ACC112 (cell line): ENCODE measurements at regions not wholly inside any gene's neighbourhood (a gene's known extent, or its start where the extent isn't known, plus 50 kb on each side); places are given as distances from the start of the nearest gene placed in this dataset.
"Not testable (repeated sequence)": the region's sequence is repeated elsewhere in the genome, so short reads cannot be mapped to it uniquely, and the experiment has no call there.

Experiments
- H2AFZ ChIP-seq: fragments of 200-600 bp; sonication (generic); one replicate; pipeline ENCODE4 v1.6.0; 2017; ENCODE audit warnings: antibody characterized with exemption, low read length; ENCODE audit not compliant: unreplicated experiment
- H3K27ac ChIP-seq: fragments of 200-600 bp; sonication (generic); 2 replicates; pipeline ENCODE4 v1.5.1; 2014; ENCODE audit warnings: low read depth, mild to moderate bottlenecking, antibody characterized with exemption, low read length, moderate library complexity
- H3K27me3 ChIP-seq: fragments of 200-600 bp; sonication (generic); 2 replicates; pipeline ENCODE4 v1.6.1; 2014; ENCODE audit warnings: mild to moderate bottlenecking, antibody characterized with exemption, low read length, moderate library complexity, mixed read lengths; ENCODE audit not compliant: insufficient read depth
- H3K36me3 ChIP-seq: fragments of 200-600 bp; sonication (generic); 2 replicates; pipeline ENCODE4 v1.6.1; 2016; ENCODE audit warnings: mild to moderate bottlenecking, antibody characterized with exemption, low read length, moderate library complexity, mixed read lengths; ENCODE audit not compliant: insufficient read depth
- H3K4me1 ChIP-seq: fragments of 200-600 bp; sonication (generic); one replicate; pipeline ENCODE4 v1.6.1; 2016; ENCODE audit warnings: low read length, mixed read lengths; ENCODE audit not compliant: insufficient read depth, unreplicated experiment, control insufficient read depth
- H3K4me3 ChIP-seq: fragments of 200-600 bp; sonication (generic); 2 replicates; pipeline ENCODE4 v1.5.1; 2014; ENCODE audit warnings: mild to moderate bottlenecking, low read depth, low read length
- H3K79me2 ChIP-seq: fragments of 200-600 bp; sonication (generic); one replicate; pipeline ENCODE4 v1.6.0; 2016; ENCODE audit warnings: low read length; ENCODE audit not compliant: control insufficient read depth, unreplicated experiment, insufficient read depth

- no peak overlapping the region for H2AFZ ChIP-seq
- no peak overlapping the region for H3K4me3 ChIP-seq
- 0 out of 2 replicates have a peak, but pooled peaks cover 2% of the 10 kb centered on the region for H3K36me3 ChIP-seq
- no peaks in the 10 kb centered on the region for H3K4me1 ChIP-seq
- no peaks in the 10 kb centered on the region for H3K27me3 ChIP-seq
- H3K79me2 ChIP-seq: no peaks in the 10 kb centered on the region
- no peak overlapping the region for H3K27ac ChIP-seq
These were observed 189.4 kb downstream of the HTR1B start for GRCh38 chr6:77273929-77274328.

GRCh38 chr6:77264970-77265369 lies 198.3 kb downstream of the HTR1B start:
- H2AFZ ChIP-seq: no peak overlapping the region
- H3K27me3 ChIP-seq: no peaks in the 10 kb centered on the region
- H3K79me2 ChIP-seq: no peaks in the 10 kb centered on the region
- no peak overlapping the region for H3K4me3 ChIP-seq
- no peak overlapping the region for H3K27ac ChIP-seq
- H3K4me1 ChIP-seq: no peaks in the 10 kb centered on the region
- no peaks in the 10 kb centered on the region for H3K36me3 ChIP-seq

GRCh38 chr6:77263003-77263402 lies 200.3 kb downstream of the HTR1B start:
- H3K79me2 ChIP-seq: no peaks in the 10 kb centered on the region
- no peaks in the 10 kb centered on the region for H3K27me3 ChIP-seq
- H3K4me1 ChIP-seq: no peaks in the 10 kb centered on the region
- H3K36me3 ChIP-seq: no peaks in the 10 kb centered on the region
- no peak overlapping the region for H3K27ac ChIP-seq
- H2AFZ ChIP-seq: peak overlapping the region; percentile 43
- no peak overlapping the region for H3K4me3 ChIP-seq

GRCh38 chr6:77251801-77252200 lies 211.5 kb downstream of the HTR1B start:
- not testable (repeated sequence) for H3K27ac ChIP-seq, H3K4me1 ChIP-seq, H3K27me3 ChIP-seq, H3K36me3 ChIP-seq, H3K4me3 ChIP-seq, H3K79me2 ChIP-seq, H2AFZ ChIP-seq

GRCh38 chr6:77249560-77249959 lies 213.7 kb downstream of the HTR1B start:
- H2AFZ ChIP-seq: no peak overlapping the region
- no peaks in the 10 kb centered on the region for H3K36me3 ChIP-seq
- H3K27me3 ChIP-seq: no peaks in the 10 kb centered on the region
- no peaks in the 10 kb centered on the region for H3K4me1 ChIP-seq
- H3K4me3 ChIP-seq: no peak overlapping the region
- H3K27ac ChIP-seq: no peak overlapping the region
- H3K79me2 ChIP-seq: no peaks in the 10 kb centered on the region

- H3K36me3 ChIP-seq: no peaks in the 10 kb centered on the region
- H3K27me3 ChIP-seq: no peaks in the 10 kb centered on the region
- no peak overlapping the region for H2AFZ ChIP-seq
- H3K27ac ChIP-seq: no peak overlapping the region
- H3K4me3 ChIP-seq: no peak overlapping the region
- no peaks in the 10 kb centered on the region for H3K79me2 ChIP-seq
- H3K4me1 ChIP-seq: no peaks in the 10 kb centered on the region
These were observed 218.3 kb downstream of the HTR1B start for GRCh38 chr6:77245026-77245425.

- H3K27me3 ChIP-seq: no peaks in the 10 kb centered on the region
- H3K27ac ChIP-seq: no peak overlapping the region
- H3K4me3 ChIP-seq: no peak overlapping the region
- no peak overlapping the region for H2AFZ ChIP-seq
- no peaks in the 10 kb centered on the region for H3K79me2 ChIP-seq
- no peaks in the 10 kb centered on the region for H3K36me3 ChIP-seq
- H3K4me1 ChIP-seq: no peaks in the 10 kb centered on the region
These were observed 231.6 kb downstream of the HTR1B start for GRCh38 chr6:77231438-77232305.

- no peaks in the 10 kb centered on the region for H3K27me3 ChIP-seq
- H3K4me1 ChIP-seq: no peaks in the 10 kb centered on the region
- H3K27ac ChIP-seq: no peak overlapping the region
- H3K4me3 ChIP-seq: no peak overlapping the region
- no peaks in the 10 kb centered on the region for H3K79me2 ChIP-seq
- H2AFZ ChIP-seq: no peak overlapping the region
- H3K36me3 ChIP-seq: no peaks in the 10 kb centered on the region
These were observed 235.0 kb downstream of the HTR1B start for GRCh38 chr6:77228279-77228678.

- no peaks in the 10 kb centered on the region for H3K36me3 ChIP-seq
- no peaks in the 10 kb centered on the region for H3K27me3 ChIP-seq
- no peak overlapping the region for H2AFZ ChIP-seq
- no peaks in the 10 kb centered on the region for H3K79me2 ChIP-seq
- H3K27ac ChIP-seq: no peak overlapping the region
- H3K4me3 ChIP-seq: no peak overlapping the region
- H3K4me1 ChIP-seq: no peaks in the 10 kb centered on the region
These were observed 245.4 kb downstream of the HTR1B start for GRCh38 chr6:77217896-77218295.

- Histone ChIP-seq H3K4me1 (no peaks in the 10 kb centered on the region), H3K27me3 (no peaks in the 10 kb centered on the region), H2AFZ (no peak overlapping the region), H3K79me2 (no peaks in the 10 kb centered on the region), H3K36me3 (no peaks in the 10 kb centered on the region), H3K27ac (no peak overlapping the region), H3K4me3 (no peak overlapping the region)
These were observed 257.4 kb downstream of the HTR1B start for GRCh38 chr6:77205936-77206335.

- H2AFZ ChIP-seq: no peak overlapping the region
- H3K27ac ChIP-seq: no peak overlapping the region
- H3K27me3 ChIP-seq: no peaks in the 10 kb centered on the region
- H3K4me3 ChIP-seq: no peak overlapping the region
- H3K36me3 ChIP-seq: no peaks in the 10 kb centered on the region
- H3K4me1 ChIP-seq: no peaks in the 10 kb centered on the region
- H3K79me2 ChIP-seq: no peaks in the 10 kb centered on the region
These were observed 258.7 kb downstream of the HTR1B start for GRCh38 chr6:77204555-77204954.
